IMR-90 (cell line): ENCODE measurements at regions not wholly inside any gene's neighbourhood (a gene's known extent, or its start where the extent isn't known, plus 50 kb on each side); places are given as distances from the start of the nearest gene placed in this dataset.

Source experiments
- ATAC-seq: fragments of 200-7000 bp; cut with Tn5 transposase; 2 replicates; pipeline ENCODE4 v1.9.1; 2020; ENCODE audit warnings: low read depth, mild to moderate bottlenecking, moderate library complexity
- BruUV-seq: library from RNA; stranded (reverse); fragments of 400-500 nt; replicated peaks from 2 replicates; lab custom pipeline; 2021; lab: Mats Ljungman, UMichigan
- CTCF ChIA-PET: fragments of 300-600 bp; formaldehyde crosslinking; extraction: SDS; loops from one replicate; lab custom pipeline; 2021; ENCODE audit warnings: antibody characterized with exemption; lab: Yijun Ruan, JAX
- POLR2A ChIA-PET: fragments of 300-600 bp; sonication (Branson Sonifier 250); formaldehyde crosslinking; loops from one replicate; lab custom pipeline; 2022; ENCODE audit warnings: antibody characterized with exemption; ENCODE audit not compliant: unreplicated experiment; lab: Charles Lee
- DNase-seq: peaks from one replicate; pipeline ENCODE4 v3.0.0; 2013
- H2AFZ ChIP-seq: replicated peaks from 2 replicates; pipeline ENCODE3; 2013; ENCODE audit warnings: low read length, mild to moderate bottlenecking; ENCODE audit not compliant: poor library complexity
- H2AK5ac ChIP-seq: 2 replicates; pipeline ENCODE4 v1.6.1; 2013; ENCODE audit warnings: low read depth, low read length, inconsistent platforms
- H2AK9ac ChIP-seq: replicated peaks from 2 replicates; pipeline ENCODE3; 2013; ENCODE audit warnings: mild to moderate bottlenecking, low read depth, low read length, moderate library complexity; ENCODE audit not compliant: poor library complexity
- H2BK120ac ChIP-seq: 2 replicates; pipeline ENCODE4 v1.6.1; 2013; ENCODE audit warnings: low read depth, low read length, inconsistent platforms
- H2BK15ac ChIP-seq: 3 replicates; pipeline ENCODE4 v1.6.1; 2013; ENCODE audit warnings: low read depth, low read length, inconsistent platforms
- H2BK20ac ChIP-seq: 2 replicates; pipeline ENCODE4 v1.6.1; 2013; ENCODE audit warnings: low read depth, mild to moderate bottlenecking, inconsistent platforms, low read length, moderate library complexity
- H2BK5ac ChIP-seq: 2 replicates; pipeline ENCODE4 v1.6.1; 2013; ENCODE audit warnings: mild to moderate bottlenecking, low read depth, low read length, inconsistent platforms; ENCODE audit not compliant: poor library complexity, severe bottlenecking
- H3K14ac ChIP-seq: replicated peaks from 2 replicates; pipeline ENCODE4 v1.6.1; 2013; ENCODE audit warnings: low read depth, low read length, inconsistent platforms
- H3K18ac ChIP-seq: 2 replicates; pipeline ENCODE4 v1.6.1; 2013; ENCODE audit warnings: low read depth, low read length, control low read depth
- H3K23ac ChIP-seq: 2 replicates; pipeline ENCODE4 v1.6.1; 2013; ENCODE audit warnings: low read depth, low read length, inconsistent platforms
- H3K27ac ChIP-seq: 2 replicates; pipeline ENCODE4 v1.5.1; 2013; ENCODE audit warnings: mild to moderate bottlenecking, control low read depth, low read length; ENCODE audit not compliant: insufficient read depth
- H3K27me3 ChIP-seq: 2 replicates; pipeline ENCODE4 v1.6.1; 2013; ENCODE audit warnings: low read length; ENCODE audit not compliant: control insufficient read depth, insufficient read depth
- H3K36me3 ChIP-seq: 2 replicates; pipeline ENCODE4 v1.6.1; 2013; ENCODE audit warnings: low read length, mixed read lengths; ENCODE audit not compliant: control insufficient read depth, insufficient read depth
- H3K4ac ChIP-seq: 2 replicates; pipeline ENCODE4 v1.6.1; 2013; ENCODE audit warnings: low read depth, low read length, inconsistent platforms
- H3K4me1 ChIP-seq: 2 replicates; pipeline ENCODE4 v1.6.1; 2013; ENCODE audit warnings: low read length, mixed read lengths; ENCODE audit not compliant: control insufficient read depth, insufficient read depth
- H3K4me2 ChIP-seq: 2 replicates; pipeline ENCODE4 v1.6.1; 2013; ENCODE audit warnings: low read depth, mild to moderate bottlenecking, control low read depth, low read length, moderate library complexity
- H3K4me3 ChIP-seq: 2 replicates; pipeline ENCODE4 v1.5.1; 2013; ENCODE audit warnings: low read depth, mild to moderate bottlenecking, control low read depth, low read length, moderate library complexity; ENCODE audit not compliant: insufficient read depth
- H3K56ac ChIP-seq: 2 replicates; pipeline ENCODE4 v1.6.1; 2013; ENCODE audit warnings: low read length, inconsistent platforms; ENCODE audit not compliant: insufficient read depth; ENCODE audit errors: extremely low read depth
- H3K79me1 ChIP-seq, 2 experiments: 2 replicates each; pipeline ENCODE4 v1.6.1; 2013; ENCODE audit warnings: low read length in 2 of 2, inconsistent platforms in 1 of 2, low read depth in 1 of 2
- H3K9ac ChIP-seq: 2 replicates; pipeline ENCODE4 v1.6.1; 2013; ENCODE audit warnings: low read depth, low read length, control low read depth
- H3K9me1 ChIP-seq: 2 replicates; pipeline ENCODE4 v1.6.1; 2013; ENCODE audit warnings: low read length, inconsistent platforms; ENCODE audit not compliant: insufficient read depth
- H3K9me3 ChIP-seq: 2 replicates; pipeline ENCODE4 v1.6.1; 2013; ENCODE audit warnings: low read length; ENCODE audit not compliant: control insufficient read depth, insufficient read depth
- H4K20me1 ChIP-seq: 2 replicates; pipeline ENCODE4 v1.6.1; 2013; ENCODE audit warnings: low read length, inconsistent platforms; ENCODE audit not compliant: insufficient read depth
- H4K5ac ChIP-seq: 2 replicates; pipeline ENCODE4 v1.6.1; 2013; ENCODE audit warnings: mild to moderate bottlenecking, low read depth, low read length, control low read depth
- H4K8ac ChIP-seq, 2 experiments: 2 replicates each; pipeline ENCODE4 v1.6.1; 2013; ENCODE audit warnings: low read depth in 2 of 2, low read length in 2 of 2, control low read depth in 1 of 2, inconsistent platforms in 1 of 2
- H4K91ac ChIP-seq: 2 replicates; pipeline ENCODE4 v1.6.1; 2013; ENCODE audit warnings: low read depth, low read length, inconsistent platforms; ENCODE audit not compliant: insufficient read depth
- BHLHE40 ChIP-seq: fragments of 150-350 bp; IDR thresholded peaks from 2 replicates; pipeline ENCODE4 v1.6.1; 2016; ENCODE audit warnings: mild to moderate bottlenecking, low read depth, low read length
- CEBPB ChIP-seq: IDR thresholded peaks from 2 replicates; pipeline ENCODE4 v1.6.1; 2012; ENCODE audit warnings: low read depth, low read length, improper control_type of control experiment
- CHD1 ChIP-seq: IDR thresholded peaks from 2 replicates; pipeline ENCODE4 v1.6.1; 2012; ENCODE audit warnings: low read depth, low read length, improper control_type of control experiment
- FOS ChIP-seq: fragments of 150-350 bp; IDR thresholded peaks from 2 replicates; pipeline ENCODE4 v1.6.1; 2016; ENCODE audit warnings: low read depth, low read length
- MAFK ChIP-seq: IDR thresholded peaks from 2 replicates; pipeline ENCODE4 v1.6.1; 2012; ENCODE audit warnings: low read depth, low read length, improper control_type of control experiment
- MAZ ChIP-seq: IDR thresholded peaks from 2 replicates; pipeline ENCODE4 v1.6.1; 2012; ENCODE audit warnings: low read depth, mild to moderate bottlenecking, low read length, improper control_type of control experiment, moderate library complexity, borderline replicate concordance
- MXI1 ChIP-seq: IDR thresholded peaks from 2 replicates; pipeline ENCODE4 v1.6.1; 2012; ENCODE audit warnings: low read depth, mild to moderate bottlenecking, low read length, moderate library complexity, borderline replicate concordance
- NFE2L2 ChIP-seq: fragments of 150-350 bp; IDR thresholded peaks from 2 replicates; pipeline ENCODE4 v1.6.1; 2016; ENCODE audit warnings: low read depth, mild to moderate bottlenecking, low read length
- POLR2A ChIP-seq: IDR thresholded peaks from 2 replicates; pipeline ENCODE4 v1.6.1; 2012; ENCODE audit warnings: mild to moderate bottlenecking, low read depth, low read length
- RAD21 ChIP-seq: IDR thresholded peaks from 2 replicates; pipeline ENCODE4 v1.6.1; 2012; ENCODE audit warnings: low read length, improper control_type of control experiment
- RCOR1 ChIP-seq: IDR thresholded peaks from 2 replicates; pipeline ENCODE4 v1.6.1; 2012; ENCODE audit warnings: mild to moderate bottlenecking, low read length, improper control_type of control experiment; ENCODE audit not compliant: insufficient replicate concordance
- RFX5 ChIP-seq: IDR thresholded peaks from 2 replicates; pipeline ENCODE4 v1.8.0; 2012; ENCODE audit warnings: low read depth, mild to moderate bottlenecking, low read length, moderate library complexity
- SMC3 ChIP-seq: fragments of 150-350 bp; IDR thresholded peaks from 2 replicates; pipeline ENCODE4 v1.6.1; 2016; ENCODE audit warnings: low read depth, mild to moderate bottlenecking, antibody characterized with exemption, low read length, moderate library complexity
- WGBS, 2 experiments: methylation state at CpG; one replicate each; pipeline versions ENCODE4 v1.1.5 to v1.1.7; 2013; ENCODE audit warnings: missing lambda C conversion rate in 2 of 2; ENCODE audit not compliant: insufficient read length in 1 of 2; ENCODE audit errors: extremely low coverage in 2 of 2; 5-methylcytosine and 5-hydroxymethylcytosine counted together
- dilution Hi-C: fragments of 300-500 bp; cut with HindIII; formaldehyde crosslinking; loops from one replicate; pipeline ENCODE4 v1.14.3; 2018; ENCODE audit warnings: low sequenced_read_pairs; ENCODE audit not compliant: unreplicated experiment
- in situ Hi-C: fragments of 300-500 bp; cut with MboI; formaldehyde crosslinking; loops from 3 replicates; pipeline ENCODE4 v1.14.3; 2019; ENCODE audit warnings: low sequenced_read_pairs, inconsistent platforms, mixed read lengths
- intact Hi-C: fragments of 100-400 bp; cut with micrococcal nuclease; formaldehyde crosslinking; loops from 2 replicates; pipeline ENCODE4 v1.10.0; 2022
- TF ChIP-seq, protein P1 (sequence below): fragments of 150-350 bp; IDR thresholded peaks from 2 replicates; pipeline ENCODE4 v1.6.1; 2017; ENCODE audit warnings: mild to moderate bottlenecking, antibody characterized with exemption, low read length, low read depth
- TF ChIP-seq, protein P2 (sequence below): fragments of 150-350 bp; IDR thresholded peaks from 2 replicates; pipeline ENCODE4 v1.6.1; 2016; ENCODE audit warnings: low read depth, mild to moderate bottlenecking, low read length, moderate library complexity, borderline replicate concordance
- TF ChIP-seq, protein P3 (sequence below): conservative IDR thresholded peaks from 2 replicates; pipeline ENCODE4 v1.5.1; 2012; ENCODE audit warnings: mild to moderate bottlenecking, low read depth, low read length, improper control_type of control experiment

DNA sequence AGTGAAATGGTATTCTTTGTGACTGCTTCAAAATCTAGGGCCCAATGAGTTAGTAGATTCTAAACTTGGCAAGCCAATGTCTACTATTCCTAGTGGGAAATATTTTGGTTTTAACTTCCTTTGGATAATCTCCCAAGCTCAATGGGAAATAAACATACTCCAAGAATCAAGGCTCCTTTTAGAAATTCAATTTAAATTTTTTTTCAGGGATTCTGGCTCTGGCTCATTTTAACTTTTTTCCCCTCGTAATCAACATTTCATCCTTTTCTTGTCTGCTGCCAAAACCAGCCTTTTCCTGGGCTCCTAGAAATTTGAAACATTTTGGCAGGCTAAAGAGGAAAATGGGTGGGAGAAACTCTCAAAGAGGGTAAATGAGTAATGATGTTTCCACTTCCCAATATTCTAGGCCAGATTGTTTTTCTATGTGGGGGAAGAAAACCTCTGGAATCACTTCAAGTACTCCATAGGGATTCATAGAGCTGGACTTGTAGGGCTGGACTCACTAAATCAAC, 85.6 kb upstream of the AGR3 start:
- WGBS, 2 experiments, result no CpG with 5 or more reads among the region's 1 CpG
- CTCF ChIA-PET, result no interaction called here
- Histone ChIP-seq H2BK15ac (no peak overlapping the region), H3K4me2 (no peak overlapping the region), H3K56ac (no peak overlapping the region), H3K4me1 (peaks cover 6% of the 10 kb centered on the region; the same call in 1 of the 2 replicates), H3K4ac (no peak overlapping the region), H3K9me1 (no peaks in the 10 kb centered on the region), H3K9ac (no peak overlapping the region), H3K23ac (no peak overlapping the region), H3K9me3 (no peaks in the 10 kb centered on the region), H4K8ac (no peak overlapping the region), H3K18ac (no peak overlapping the region; the same call in 1 of the 2 replicates), H2BK120ac (no peak overlapping the region), H4K20me1 (no peaks in the 10 kb centered on the region), H2AK5ac (no peak overlapping the region), H4K5ac (no peak overlapping the region), H3K27ac (no peak overlapping the region), H2AK9ac (no peak overlapping the region), H2BK5ac (no peak overlapping the region), H3K27me3 (no peaks in the 10 kb centered on the region), H3K36me3 (no peaks in the 10 kb centered on the region), H3K14ac (no peak overlapping the region), H3K79me1 (no peaks in the 10 kb centered on the region), H3K4me3 (no peak overlapping the region), H2BK20ac (no peak overlapping the region), H4K91ac (no peak overlapping the region), H2AFZ (no peak overlapping the region)
- in situ Hi-C loops (no loop called here), dilution Hi-C loops (no loop called here), intact Hi-C loops (no loop called here)
- no TSS peak for BruUV-seq
- peak; percentile 33 for DNase-seq
- POLR2A ChIA-PET, result no interaction called here
- ATAC-seq, result peak; percentile 32
- TF ChIP-seq, protein P1, sequence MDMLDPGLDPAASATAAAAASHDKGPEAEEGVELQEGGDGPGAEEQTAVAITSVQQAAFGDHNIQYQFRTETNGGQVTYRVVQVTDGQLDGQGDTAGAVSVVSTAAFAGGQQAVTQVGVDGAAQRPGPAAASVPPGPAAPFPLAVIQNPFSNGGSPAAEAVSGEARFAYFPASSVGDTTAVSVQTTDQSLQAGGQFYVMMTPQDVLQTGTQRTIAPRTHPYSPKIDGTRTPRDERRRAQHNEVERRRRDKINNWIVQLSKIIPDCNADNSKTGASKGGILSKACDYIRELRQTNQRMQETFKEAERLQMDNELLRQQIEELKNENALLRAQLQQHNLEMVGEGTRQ, result no peak
- TF ChIP-seq FOS (no peak), CHD1 (no peak), NFE2L2 (no peak), BHLHE40 (no peak), RFX5 (no peak), MXI1 (no peak), POLR2A (no peak), MAZ (no peak), RCOR1 (no peak), MAFK (no peak), RAD21 (no peak), CEBPB (no peak), SMC3 (no peak)
- TF ChIP-seq, protein P2, sequence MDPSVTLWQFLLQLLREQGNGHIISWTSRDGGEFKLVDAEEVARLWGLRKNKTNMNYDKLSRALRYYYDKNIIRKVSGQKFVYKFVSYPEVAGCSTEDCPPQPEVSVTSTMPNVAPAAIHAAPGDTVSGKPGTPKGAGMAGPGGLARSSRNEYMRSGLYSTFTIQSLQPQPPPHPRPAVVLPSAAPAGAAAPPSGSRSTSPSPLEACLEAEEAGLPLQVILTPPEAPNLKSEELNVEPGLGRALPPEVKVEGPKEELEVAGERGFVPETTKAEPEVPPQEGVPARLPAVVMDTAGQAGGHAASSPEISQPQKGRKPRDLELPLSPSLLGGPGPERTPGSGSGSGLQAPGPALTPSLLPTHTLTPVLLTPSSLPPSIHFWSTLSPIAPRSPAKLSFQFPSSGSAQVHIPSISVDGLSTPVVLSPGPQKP, result no peak
- TF ChIP-seq, protein P3, sequence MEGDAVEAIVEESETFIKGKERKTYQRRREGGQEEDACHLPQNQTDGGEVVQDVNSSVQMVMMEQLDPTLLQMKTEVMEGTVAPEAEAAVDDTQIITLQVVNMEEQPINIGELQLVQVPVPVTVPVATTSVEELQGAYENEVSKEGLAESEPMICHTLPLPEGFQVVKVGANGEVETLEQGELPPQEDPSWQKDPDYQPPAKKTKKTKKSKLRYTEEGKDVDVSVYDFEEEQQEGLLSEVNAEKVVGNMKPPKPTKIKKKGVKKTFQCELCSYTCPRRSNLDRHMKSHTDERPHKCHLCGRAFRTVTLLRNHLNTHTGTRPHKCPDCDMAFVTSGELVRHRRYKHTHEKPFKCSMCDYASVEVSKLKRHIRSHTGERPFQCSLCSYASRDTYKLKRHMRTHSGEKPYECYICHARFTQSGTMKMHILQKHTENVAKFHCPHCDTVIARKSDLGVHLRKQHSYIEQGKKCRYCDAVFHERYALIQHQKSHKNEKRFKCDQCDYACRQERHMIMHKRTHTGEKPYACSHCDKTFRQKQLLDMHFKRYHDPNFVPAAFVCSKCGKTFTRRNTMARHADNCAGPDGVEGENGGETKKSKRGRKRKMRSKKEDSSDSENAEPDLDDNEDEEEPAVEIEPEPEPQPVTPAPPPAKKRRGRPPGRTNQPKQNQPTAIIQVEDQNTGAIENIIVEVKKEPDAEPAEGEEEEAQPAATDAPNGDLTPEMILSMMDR, result no peak
